Natural killer cell treated with Interleukin-12 subunit alpha and Interleukin-12 subunit beta and Interleukin-15 and Interleukin-18, amount 100 ng/mL, for 72 hours (primary cell): ENCODE measurements at regions not wholly inside any gene's neighbourhood (a gene's known extent, or its start where the extent isn't known, plus 50 kb on each side); places are given as distances from the start of the nearest gene placed in this dataset.
A peak's percentile ranks its signal among the peaks of the same experiment; 100 is the strongest.
"Not testable (repeated sequence)": the region's sequence is repeated elsewhere in the genome, so short reads cannot be mapped to it uniquely, and the experiment has no call there.

Source experiments
- ATAC-seq, 2 donors: fragments of 150-1000 bp; cut with Tn5 transposase in 1 of 2; sonication (Bioruptor Pico), chemical (Tn5 transposase) in 1 of 2; 2 replicates each; pipeline ENCODE4 v1.10.0; 2021
- DNase-seq: peaks from one replicate; pipeline ENCODE4 v3.0.0; 2022; ENCODE audit warnings: low spot score
- H3K27ac Mint-ChIP-seq, 2 donors: 1 replicate in 1 of 2; 2 replicates in 1 of 2; pipeline ENCODE4 v1.8.0; 2022; ENCODE audit warnings: mixed read lengths in 2 of 2, mild to moderate bottlenecking in 1 of 2, moderate library complexity in 1 of 2
- H3K27me3 Mint-ChIP-seq, 2 donors: 1 replicate in 1 of 2; 2 replicates in 1 of 2; pipeline ENCODE4 v1.8.0; 2022; ENCODE audit warnings: mixed read lengths in 2 of 2
- H3K36me3 Mint-ChIP-seq: one replicate; pipeline ENCODE4 v1.8.0; 2022; ENCODE audit warnings: mixed read lengths
- H3K4me1 Mint-ChIP-seq, 2 donors: 1 replicate in 1 of 2; 2 replicates in 1 of 2; pipeline ENCODE4 v1.8.0; 2022; ENCODE audit warnings: low read depth in 2 of 2, mixed read lengths in 2 of 2, mild to moderate bottlenecking in 1 of 2
- H3K4me3 Mint-ChIP-seq: one replicate; pipeline ENCODE4 v1.8.0; 2022; ENCODE audit warnings: mixed read lengths
- H3K9me3 Mint-ChIP-seq: 2 replicates; pipeline ENCODE4 v1.8.0; 2022; ENCODE audit warnings: mixed read lengths

- no peak for DNase-seq
- no peaks in the 10 kb centered on the region for H3K4me1 Mint-ChIP-seq
- H3K27me3 Mint-ChIP-seq = no peaks in the 10 kb centered on the region
- ATAC-seq = no peak
- H3K9me3 Mint-ChIP-seq = peaks cover 11% of the 10 kb centered on the region
- no peak overlapping the region for H3K4me3 Mint-ChIP-seq
- peaks cover 19% of the 10 kb centered on the region for H3K36me3 Mint-ChIP-seq
- H3K27ac Mint-ChIP-seq = no peak overlapping the region
Measured at GRCh38 chr6:158903801-158904200, 84.6 kb upstream of the EZR start.

- Mint-ChIP-seq H3K36me3 (peaks cover 12% of the 10 kb centered on the region), H3K4me3 (no peak overlapping the region), H3K4me1 (no peaks in the 10 kb centered on the region), H3K27ac (no peak overlapping the region), H3K27me3 (no peaks in the 10 kb centered on the region), H3K9me3 (peaks cover 8% of the 10 kb centered on the region)
- DNase-seq (no peak), ATAC-seq (no peak)
Measured at GRCh38 chr6:158900663-158901312, 81.6 kb upstream of the EZR start.

GRCh38 chr6:158897236-158897635, 78.1 kb upstream of the EZR start:
- Mint-ChIP-seq H3K27me3 (no peaks in the 10 kb centered on the region), H3K27ac (no peak overlapping the region), H3K4me1 (no peaks in the 10 kb centered on the region), H3K4me3 (no peak overlapping the region), H3K36me3 (no peaks in the 10 kb centered on the region), H3K9me3 (no peaks in the 10 kb centered on the region)
- ATAC-seq = no peak
- no peak for DNase-seq

GRCh38 chr6:158895661-158896060, 76.5 kb upstream of the EZR start:
- DNase-seq (no peak), ATAC-seq (no peak)
- Mint-ChIP-seq H3K36me3 (no peaks in the 10 kb centered on the region), H3K27me3 (no peaks in the 10 kb centered on the region), H3K4me3 (no peak overlapping the region), H3K9me3 (no peaks in the 10 kb centered on the region), H3K27ac (no peak overlapping the region), H3K4me1 (no peaks in the 10 kb centered on the region)

- Mint-ChIP-seq H3K4me3 (no peak overlapping the region), H3K4me1 (no peaks in the 10 kb centered on the region), H3K27me3 (no peaks in the 10 kb centered on the region), H3K9me3 (no peaks in the 10 kb centered on the region), H3K27ac (no peak overlapping the region), H3K36me3 (no peaks in the 10 kb centered on the region)
- ATAC-seq (no peak), DNase-seq (no peak)
Measured at GRCh38 chr6:158894193-158894592, 75.0 kb upstream of the EZR start.

GRCh38 chr6:158892266-158892665, 73.1 kb upstream of the EZR start:
- Mint-ChIP-seq H3K27me3 (no peaks in the 10 kb centered on the region), H3K4me1 (no peaks in the 10 kb centered on the region), H3K36me3 (no peaks in the 10 kb centered on the region), H3K9me3 (no peaks in the 10 kb centered on the region), H3K27ac (peak overlapping the region in 1 of 2 donors; percentile 38), H3K4me3 (no peak overlapping the region)
- no peak for ATAC-seq
- no peak for DNase-seq

GRCh38 chr6:158891560-158891959, 72.4 kb upstream of the EZR start:
- not testable (repeated sequence) for ATAC-seq, H3K4me3 Mint-ChIP-seq

GRCh38 chr6:158888171-158888570, 69.0 kb upstream of the EZR start:
- H3K9me3 Mint-ChIP-seq, DNase-seq, ATAC-seq, H3K36me3 Mint-ChIP-seq, H3K4me3 Mint-ChIP-seq, H3K4me1 Mint-ChIP-seq, H3K27me3 Mint-ChIP-seq: not testable (repeated sequence)
- H3K27ac Mint-ChIP-seq = peak overlapping the region in 1 of 2 donors; percentile 45

More at GRCh38 chr6:158891560-158891959, 72.4 kb upstream of the EZR start:
- H3K27ac Mint-ChIP-seq, DNase-seq, H3K27me3 Mint-ChIP-seq, H3K9me3 Mint-ChIP-seq, H3K4me1 Mint-ChIP-seq, H3K36me3 Mint-ChIP-seq: not testable (repeated sequence)

GRCh38 chr6:158886346-158886977, 67.3 kb upstream of the EZR start:
- not testable (repeated sequence) for H3K4me3 Mint-ChIP-seq, H3K36me3 Mint-ChIP-seq, H3K4me1 Mint-ChIP-seq, H3K9me3 Mint-ChIP-seq, H3K27ac Mint-ChIP-seq, DNase-seq, H3K27me3 Mint-ChIP-seq, ATAC-seq

- Mint-ChIP-seq H3K4me1 (peaks cover 7 to 10% of the 10 kb centered on the region in 2 donors), H3K27me3 (peaks cover 4 to 12% of the 10 kb centered on the region in 2 donors), H3K36me3 (peaks cover 15% of the 10 kb centered on the region)
- DNase-seq, H3K27ac Mint-ChIP-seq, H3K9me3 Mint-ChIP-seq, ATAC-seq, H3K4me3 Mint-ChIP-seq: not testable (repeated sequence)
Measured at GRCh38 chr6:158881884-158882283, 62.7 kb upstream of the EZR start.

GRCh38 chr6:158881276-158881675, 62.1 kb upstream of the EZR start:
- H3K4me1 Mint-ChIP-seq = peaks cover 7 to 10% of the 10 kb centered on the region in 2 donors
- peaks cover 15% of the 10 kb centered on the region for H3K36me3 Mint-ChIP-seq
- not testable (repeated sequence) for ATAC-seq, DNase-seq, H3K27ac Mint-ChIP-seq, H3K4me3 Mint-ChIP-seq, H3K9me3 Mint-ChIP-seq
- H3K27me3 Mint-ChIP-seq = peaks cover 7 to 15% of the 10 kb centered on the region in 2 donors

GRCh38 chr6:158879180-158879579, 60.0 kb upstream of the EZR start:
- ATAC-seq (peak; percentile 87 to 99), DNase-seq (no peak)
- Mint-ChIP-seq H3K36me3 (peaks cover 15% of the 10 kb centered on the region), H3K9me3 (peaks cover 4% of the 10 kb centered on the region), H3K4me1 (peaks cover 7 to 10% of the 10 kb centered on the region in 2 donors), H3K27ac (peak overlapping the region; percentile 19 to 39), H3K4me3 (peak overlapping the region; percentile 64), H3K27me3 (peaks cover 7 to 15% of the 10 kb centered on the region in 2 donors)

- Mint-ChIP-seq H3K36me3 (peaks cover 15% of the 10 kb centered on the region), H3K4me3 (no peak overlapping the region), H3K27ac (no peak overlapping the region), H3K4me1 (peaks cover 7 to 10% of the 10 kb centered on the region in 2 donors), H3K9me3 (peaks cover 4% of the 10 kb centered on the region), H3K27me3 (peaks cover 9 to 15% of the 10 kb centered on the region in 2 donors)
- ATAC-seq (no peak), DNase-seq (no peak)
Measured at GRCh38 chr6:158877716-158878115, 58.5 kb upstream of the EZR start.

GRCh38 chr6:158876886-158877285, 57.7 kb upstream of the EZR start:
- DNase-seq (no peak), ATAC-seq (no peak)
- H3K27me3 Mint-ChIP-seq = peaks cover 9 to 15% of the 10 kb centered on the region in 2 donors
- peaks cover 15% of the 10 kb centered on the region for H3K36me3 Mint-ChIP-seq
- H3K4me3 Mint-ChIP-seq = no peak overlapping the region
- peaks cover 7 to 10% of the 10 kb centered on the region in 2 donors for H3K4me1 Mint-ChIP-seq
- H3K27ac Mint-ChIP-seq = peak overlapping the region in 1 of 2 donors; percentile 56
- peaks cover 4% of the 10 kb centered on the region for H3K9me3 Mint-ChIP-seq
